ENCODE measurements at regions not wholly inside any gene's neighbourhood (a gene's known extent, or its start where the extent isn't known, plus 50 kb on each side); places are given as distances from the start of the nearest gene placed in this dataset.

- H3K9me3 ChIP-seq (ENCODE audit: control insufficient read depth, insufficient read depth, low read length): no peaks in the 10 kb centered on the region
These were observed 282.5 kb upstream of the SPRED2 start for GRCh38 chr2:65714866-65715265.

GRCh38 chr2:65711863-65712262 is 279.5 kb upstream of the SPRED2 start:
- no peak overlapping the region for H3K9ac ChIP-seq (ENCODE audit: low read depth, low read length)
- peaks cover 4% of the 10 kb centered on the region; the same call in 1 of the 2 replicates for H3K4me1 ChIP-seq (ENCODE audit: insufficient read depth, low read length)
- H3K36me3 ChIP-seq (ENCODE audit: insufficient read depth, low read length): no peaks in the 10 kb centered on the region
- H3K9me3 ChIP-seq (ENCODE audit: control insufficient read depth, insufficient read depth, low read length): no peaks in the 10 kb centered on the region

More at GRCh38 chr2:65714866-65715265, 282.5 kb upstream of the SPRED2 start:
- Histone ChIP-seq H3K36me3 (ENCODE audit: insufficient read depth, low read length) (no peaks in the 10 kb centered on the region), H3K9ac (ENCODE audit: low read depth, low read length) (no peak overlapping the region), H3K4me1 (ENCODE audit: insufficient read depth, low read length) (peaks cover 4% of the 10 kb centered on the region; the same call in 1 of the 2 replicates)

- H3K4me1 ChIP-seq (ENCODE audit: insufficient read depth, low read length): peaks cover 4% of the 10 kb centered on the region; the same call in 1 of the 2 replicates
- no peaks in the 10 kb centered on the region for H3K9me3 ChIP-seq (ENCODE audit: control insufficient read depth, insufficient read depth, low read length)
These were observed 278.4 kb upstream of the SPRED2 start for GRCh38 chr2:65710779-65711295.

GRCh38 chr2:65710356-65710755 is 278.0 kb upstream of the SPRED2 start:
- H3K9me3 ChIP-seq (ENCODE audit: control insufficient read depth, insufficient read depth, low read length): no peaks in the 10 kb centered on the region
- no peak overlapping the region for H3K9ac ChIP-seq (ENCODE audit: low read depth, low read length)

More at GRCh38 chr2:65710779-65711295, 278.4 kb upstream of the SPRED2 start:
- Histone ChIP-seq H3K9ac (ENCODE audit: low read depth, low read length) (no peak overlapping the region), H3K36me3 (ENCODE audit: insufficient read depth, low read length) (no peaks in the 10 kb centered on the region)

GRCh38 chr2:65708086-65708485 is 275.7 kb upstream of the SPRED2 start:
- Histone ChIP-seq H3K4me1 (ENCODE audit: insufficient read depth, low read length) (peaks cover 4% of the 10 kb centered on the region; the same call in 1 of the 2 replicates), H3K9me3 (ENCODE audit: control insufficient read depth, insufficient read depth, low read length) (no peaks in the 10 kb centered on the region), H3K9ac (ENCODE audit: low read depth, low read length) (no peak overlapping the region), H3K36me3 (ENCODE audit: insufficient read depth, low read length) (no peaks in the 10 kb centered on the region)

More at GRCh38 chr2:65710356-65710755, 278.0 kb upstream of the SPRED2 start:
- Histone ChIP-seq H3K36me3 (ENCODE audit: insufficient read depth, low read length) (no peaks in the 10 kb centered on the region), H3K4me1 (ENCODE audit: insufficient read depth, low read length) (peaks cover 4% of the 10 kb centered on the region; the same call in 1 of the 2 replicates)

- no peaks in the 10 kb centered on the region for H3K9me3 ChIP-seq (ENCODE audit: control insufficient read depth, insufficient read depth, low read length)
- H3K9ac ChIP-seq (ENCODE audit: low read depth, low read length): no peak overlapping the region
- H3K36me3 ChIP-seq (ENCODE audit: insufficient read depth, low read length): no peaks in the 10 kb centered on the region
- peaks cover 4% of the 10 kb centered on the region; the same call in 1 of the 2 replicates for H3K4me1 ChIP-seq (ENCODE audit: insufficient read depth, low read length)
These were observed 274.0 kb upstream of the SPRED2 start for GRCh38 chr2:65706411-65706810.

- Histone ChIP-seq H3K36me3 (ENCODE audit: insufficient read depth, low read length) (no peaks in the 10 kb centered on the region), H3K9me3 (ENCODE audit: control insufficient read depth, insufficient read depth, low read length) (no peaks in the 10 kb centered on the region), H3K9ac (ENCODE audit: low read depth, low read length) (no peak overlapping the region), H3K4me1 (ENCODE audit: insufficient read depth, low read length) (no peaks in the 10 kb centered on the region)
These were observed 268.8 kb upstream of the SPRED2 start for GRCh38 chr2:65701191-65701590.

GRCh38 chr2:65700720-65701119 is 268.3 kb upstream of the SPRED2 start:
- H3K36me3 ChIP-seq (ENCODE audit: insufficient read depth, low read length): no peaks in the 10 kb centered on the region
- H3K4me1 ChIP-seq (ENCODE audit: insufficient read depth, low read length): no peaks in the 10 kb centered on the region
- H3K9me3 ChIP-seq (ENCODE audit: control insufficient read depth, insufficient read depth, low read length): no peaks in the 10 kb centered on the region
- H3K9ac ChIP-seq (ENCODE audit: low read depth, low read length): no peak overlapping the region

GRCh38 chr2:65700004-65700651 is 267.7 kb upstream of the SPRED2 start:
- H3K9me3 ChIP-seq (ENCODE audit: control insufficient read depth, insufficient read depth, low read length): no peaks in the 10 kb centered on the region
- no peaks in the 10 kb centered on the region for H3K4me1 ChIP-seq (ENCODE audit: insufficient read depth, low read length)
- H3K36me3 ChIP-seq (ENCODE audit: insufficient read depth, low read length): no peaks in the 10 kb centered on the region
- no peak overlapping the region for H3K9ac ChIP-seq (ENCODE audit: low read depth, low read length)

GRCh38 chr2:65691816-65692215 is 259.4 kb upstream of the SPRED2 start:
- no peaks in the 10 kb centered on the region for H3K9me3 ChIP-seq (ENCODE audit: control insufficient read depth, insufficient read depth, low read length)
- no peak overlapping the region for H3K9ac ChIP-seq (ENCODE audit: low read depth, low read length)
- no peaks in the 10 kb centered on the region for H3K4me1 ChIP-seq (ENCODE audit: insufficient read depth, low read length)
- H3K36me3 ChIP-seq (ENCODE audit: insufficient read depth, low read length): no peaks in the 10 kb centered on the region

- Histone ChIP-seq H3K9me3 (ENCODE audit: control insufficient read depth, insufficient read depth, low read length) (no peaks in the 10 kb centered on the region), H3K4me1 (ENCODE audit: insufficient read depth, low read length) (no peaks in the 10 kb centered on the region), H3K9ac (ENCODE audit: low read depth, low read length) (no peak overlapping the region), H3K36me3 (ENCODE audit: insufficient read depth, low read length) (no peaks in the 10 kb centered on the region)
These were observed 255.9 kb upstream of the SPRED2 start for GRCh38 chr2:65688141-65688886.

- Histone ChIP-seq H3K4me1 (ENCODE audit: insufficient read depth, low read length) (no peaks in the 10 kb centered on the region), H3K9me3 (ENCODE audit: control insufficient read depth, insufficient read depth, low read length) (no peaks in the 10 kb centered on the region), H3K36me3 (ENCODE audit: insufficient read depth, low read length) (no peaks in the 10 kb centered on the region), H3K9ac (ENCODE audit: low read depth, low read length) (no peak overlapping the region)
These were observed 255.2 kb upstream of the SPRED2 start for GRCh38 chr2:65687614-65688013.

- H3K4me1 ChIP-seq (ENCODE audit: insufficient read depth, low read length): 0 out of 2 replicates have a peak, but pooled peaks cover 2% of the 10 kb centered on the region
- H3K36me3 ChIP-seq (ENCODE audit: insufficient read depth, low read length): no peaks in the 10 kb centered on the region
- 0 out of 2 replicates have a peak, but pooled peaks cover 4% of the 10 kb centered on the region for H3K9me3 ChIP-seq (ENCODE audit: control insufficient read depth, insufficient read depth, low read length)
- no peak overlapping the region for H3K9ac ChIP-seq (ENCODE audit: low read depth, low read length)
These were observed 254.6 kb upstream of the SPRED2 start for GRCh38 chr2:65686928-65687521.

- Histone ChIP-seq H3K36me3 (ENCODE audit: insufficient read depth, low read length) (no peaks in the 10 kb centered on the region), H3K4me1 (ENCODE audit: insufficient read depth, low read length) (0 out of 2 replicates have a peak, but pooled peaks cover 3% of the 10 kb centered on the region), H3K9me3 (ENCODE audit: control insufficient read depth, insufficient read depth, low read length) (peaks cover 4% of the 10 kb centered on the region), H3K9ac (ENCODE audit: low read depth, low read length) (no peak overlapping the region)
These were observed 249.1 kb upstream of the SPRED2 start for GRCh38 chr2:65681503-65681902.
